ENCODE measurements at regions not wholly inside any gene's neighbourhood (a gene's known extent, or its start where the extent isn't known, plus 50 kb on each side); places are given as distances from the start of the nearest gene placed in this dataset.

DNA sequence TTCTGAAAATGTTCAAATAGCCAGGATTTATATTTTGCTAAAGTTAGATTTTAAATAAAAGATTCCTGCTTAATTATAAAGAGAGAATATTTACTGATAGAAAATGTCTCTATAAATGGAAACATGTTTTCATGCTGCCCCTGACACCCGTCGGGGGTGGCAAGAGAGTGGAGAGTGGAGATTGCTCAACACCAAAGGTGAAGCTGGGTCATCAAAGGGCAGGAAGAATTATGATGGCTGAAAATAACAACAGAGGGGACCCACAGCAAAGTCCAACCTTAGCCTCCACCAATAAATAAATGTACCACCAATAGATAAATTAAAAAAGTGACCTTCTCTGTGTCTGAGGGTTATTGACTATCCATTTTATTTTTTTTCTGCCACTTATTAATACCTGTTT lies 326.8 kb upstream of the GYPC start:
- Mint-ChIP-seq H3K9me3 (peaks cover 15% of the 10 kb centered on the region), H3K27me3 (ENCODE audit: low read depth) (no peaks in the 10 kb centered on the region)

DNA sequence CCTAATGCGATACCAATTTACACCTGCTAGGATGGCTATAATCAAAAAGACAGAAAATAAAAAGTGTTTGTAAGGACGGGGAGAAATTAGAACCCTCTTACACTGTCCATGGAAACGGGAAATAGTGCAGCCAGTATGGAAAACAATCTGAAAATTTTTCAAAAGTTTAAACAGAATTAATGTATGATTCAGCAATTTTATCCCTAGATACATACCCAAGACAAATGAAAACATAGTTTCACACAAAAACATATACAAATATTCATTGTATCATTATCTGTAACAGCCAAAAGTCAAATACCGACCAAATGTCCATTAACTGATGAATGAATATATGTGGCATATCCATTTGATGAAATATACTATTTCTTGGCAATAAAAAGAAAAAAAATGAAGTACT lies 313.5 kb upstream of the GYPC start:
- H3K9me3 Mint-ChIP-seq: peaks cover 12% of the 10 kb centered on the region
- no peaks in the 10 kb centered on the region for H3K27me3 Mint-ChIP-seq (ENCODE audit: low read depth)
- H3K36me3 Mint-ChIP-seq (ENCODE audit: low read depth): no peaks in the 10 kb centered on the region
- no peak for DNase-seq (ENCODE audit: low read depth, low spot score)
- H3K27ac Mint-ChIP-seq (ENCODE audit: unreplicated experiment): no peak overlapping the region
- TF ChIP-seq, protein P1, sequence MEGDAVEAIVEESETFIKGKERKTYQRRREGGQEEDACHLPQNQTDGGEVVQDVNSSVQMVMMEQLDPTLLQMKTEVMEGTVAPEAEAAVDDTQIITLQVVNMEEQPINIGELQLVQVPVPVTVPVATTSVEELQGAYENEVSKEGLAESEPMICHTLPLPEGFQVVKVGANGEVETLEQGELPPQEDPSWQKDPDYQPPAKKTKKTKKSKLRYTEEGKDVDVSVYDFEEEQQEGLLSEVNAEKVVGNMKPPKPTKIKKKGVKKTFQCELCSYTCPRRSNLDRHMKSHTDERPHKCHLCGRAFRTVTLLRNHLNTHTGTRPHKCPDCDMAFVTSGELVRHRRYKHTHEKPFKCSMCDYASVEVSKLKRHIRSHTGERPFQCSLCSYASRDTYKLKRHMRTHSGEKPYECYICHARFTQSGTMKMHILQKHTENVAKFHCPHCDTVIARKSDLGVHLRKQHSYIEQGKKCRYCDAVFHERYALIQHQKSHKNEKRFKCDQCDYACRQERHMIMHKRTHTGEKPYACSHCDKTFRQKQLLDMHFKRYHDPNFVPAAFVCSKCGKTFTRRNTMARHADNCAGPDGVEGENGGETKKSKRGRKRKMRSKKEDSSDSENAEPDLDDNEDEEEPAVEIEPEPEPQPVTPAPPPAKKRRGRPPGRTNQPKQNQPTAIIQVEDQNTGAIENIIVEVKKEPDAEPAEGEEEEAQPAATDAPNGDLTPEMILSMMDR (conservative IDR thresholded peaks at IDR 0.05): no peak
- H3K4me1 Mint-ChIP-seq: no peaks in the 10 kb centered on the region
- H3K4me3 Mint-ChIP-seq: no peak overlapping the region

More for the DNA sequence above, 326.8 kb upstream of the GYPC start:
- Mint-ChIP-seq H3K4me3 (no peak overlapping the region), H3K27ac (ENCODE audit: unreplicated experiment) (no peak overlapping the region), H3K36me3 (ENCODE audit: low read depth) (no peaks in the 10 kb centered on the region), H3K4me1 (no peaks in the 10 kb centered on the region)
- TF ChIP-seq, protein P1 (conservative IDR thresholded peaks at IDR 0.05): no peak
- DNase-seq (ENCODE audit: low read depth, low spot score): no peak

DNA sequence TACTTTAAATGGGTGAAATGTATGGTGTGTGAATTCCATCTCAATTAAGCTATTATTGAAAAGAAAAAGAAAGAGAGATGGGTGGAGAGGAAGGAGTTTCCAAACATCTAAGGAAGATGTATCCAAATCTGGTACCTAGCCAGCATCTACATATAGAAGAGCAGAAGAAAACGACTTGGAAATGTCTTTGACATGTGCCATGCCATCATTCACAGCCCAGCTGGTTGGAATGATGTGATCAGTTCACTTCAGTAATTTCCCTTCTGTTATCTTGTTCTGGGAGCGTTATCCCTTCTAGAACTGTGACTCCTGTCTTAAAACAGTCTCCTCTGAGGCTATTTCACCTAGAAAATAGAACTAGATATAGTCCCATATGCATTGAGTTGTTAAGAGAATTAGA lies 312.8 kb upstream of the GYPC start:
- no peak overlapping the region for H3K4me3 Mint-ChIP-seq
- H3K27ac Mint-ChIP-seq (ENCODE audit: unreplicated experiment): no peak overlapping the region
- peaks cover 9% of the 10 kb centered on the region for H3K9me3 Mint-ChIP-seq
- no peak for DNase-seq (ENCODE audit: low read depth, low spot score)
- TF ChIP-seq, protein P1 (conservative IDR thresholded peaks at IDR 0.05): no peak
- H3K4me1 Mint-ChIP-seq: no peaks in the 10 kb centered on the region
- H3K27me3 Mint-ChIP-seq (ENCODE audit: low read depth): no peaks in the 10 kb centered on the region
- H3K36me3 Mint-ChIP-seq (ENCODE audit: low read depth): no peaks in the 10 kb centered on the region

DNA sequence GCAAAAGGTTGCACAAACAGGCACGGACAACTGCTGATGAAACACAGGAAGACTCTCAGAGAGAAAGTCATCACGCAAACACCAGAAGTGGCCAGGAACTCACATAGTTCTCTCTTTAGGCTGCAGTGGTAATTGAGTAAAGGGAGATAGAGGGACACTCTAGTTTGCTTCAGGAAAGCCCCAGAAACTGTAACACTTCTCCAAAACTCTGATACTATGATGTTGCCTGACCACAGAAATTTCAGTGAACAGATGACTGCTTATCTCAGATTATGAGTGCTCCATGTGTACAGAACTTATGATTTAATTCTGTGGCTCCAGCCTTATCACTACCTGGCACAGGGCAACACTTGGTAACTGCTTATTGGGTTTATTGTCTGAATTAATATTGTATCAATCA lies 311.5 kb upstream of the GYPC start:
- Mint-ChIP-seq H3K4me3 (no peak overlapping the region), H3K27me3 (ENCODE audit: low read depth) (no peaks in the 10 kb centered on the region), H3K36me3 (ENCODE audit: low read depth) (no peaks in the 10 kb centered on the region), H3K9me3 (no peaks in the 10 kb centered on the region), H3K27ac (ENCODE audit: unreplicated experiment) (no peak overlapping the region), H3K4me1 (no peaks in the 10 kb centered on the region)
- DNase-seq (ENCODE audit: low read depth, low spot score): no peak
- TF ChIP-seq, protein P1 (conservative IDR thresholded peaks at IDR 0.05): no peak

DNA sequence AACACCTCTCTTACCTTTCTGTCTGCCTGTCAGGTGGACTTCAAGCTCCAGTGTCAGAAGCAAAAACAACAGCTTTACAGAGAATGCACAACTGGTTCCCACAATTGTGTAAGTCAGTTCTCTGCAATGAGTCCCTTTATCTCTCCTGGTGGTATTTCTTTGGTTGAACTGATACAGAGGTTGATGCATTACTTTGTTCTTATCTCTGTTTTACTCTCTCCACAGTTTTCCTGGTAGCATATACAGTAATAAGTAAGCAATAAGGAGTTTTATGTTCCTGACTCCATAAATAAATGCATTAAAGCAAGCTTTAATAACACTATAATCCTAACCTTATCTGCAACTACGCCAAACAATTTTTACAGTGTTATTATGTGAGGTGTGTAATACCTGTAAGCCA lies 310.3 kb upstream of the GYPC start:
- Mint-ChIP-seq H3K4me3 (no peak overlapping the region), H3K4me1 (no peaks in the 10 kb centered on the region), H3K27ac (ENCODE audit: unreplicated experiment) (no peak overlapping the region), H3K27me3 (ENCODE audit: low read depth) (no peaks in the 10 kb centered on the region), H3K36me3 (ENCODE audit: low read depth) (peaks cover 2% of the 10 kb centered on the region), H3K9me3 (peaks cover 3% of the 10 kb centered on the region)
- DNase-seq (ENCODE audit: low read depth, low spot score): no peak
- TF ChIP-seq, protein P1 (conservative IDR thresholded peaks at IDR 0.05): no peak

DNA sequence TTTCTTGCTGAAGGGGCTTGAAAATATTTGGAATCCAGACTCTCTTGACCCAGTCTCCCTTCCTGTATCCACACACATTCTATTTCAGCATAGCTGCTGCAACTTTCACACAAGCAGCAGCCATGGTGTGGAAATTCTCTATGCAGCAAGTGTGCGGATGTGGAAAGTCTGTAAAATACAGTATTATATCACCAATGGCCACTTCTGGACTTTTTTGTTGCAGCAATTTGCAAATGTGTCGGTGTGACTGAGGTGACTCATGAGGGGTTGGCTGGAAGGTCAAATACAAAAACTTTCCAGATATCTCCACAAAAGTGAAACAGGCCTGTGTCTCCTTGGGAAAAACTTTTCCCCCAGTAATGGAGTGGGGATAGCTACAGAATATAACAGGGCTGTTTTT lies 299.3 kb upstream of the GYPC start:
- no peaks in the 10 kb centered on the region for H3K27me3 Mint-ChIP-seq (ENCODE audit: low read depth)
- no peaks in the 10 kb centered on the region for H3K9me3 Mint-ChIP-seq
- no peak for DNase-seq (ENCODE audit: low read depth, low spot score)
- H3K36me3 Mint-ChIP-seq (ENCODE audit: low read depth): no peaks in the 10 kb centered on the region
- H3K4me1 Mint-ChIP-seq: no peaks in the 10 kb centered on the region
- no peak overlapping the region for H3K27ac Mint-ChIP-seq (ENCODE audit: unreplicated experiment)
- no peak overlapping the region for H3K4me3 Mint-ChIP-seq
- TF ChIP-seq, protein P1 (conservative IDR thresholded peaks at IDR 0.05): no peak

Measured in neural crest cell (in vitro differentiated cells).